Left ventricle myocardium superior (tissue), 1 donor: ENCODE measurements at regions not wholly inside any gene's neighbourhood (a gene's known extent, or its start where the extent isn't known, plus 50 kb on each side); places are given as distances from the start of the nearest gene placed in this dataset.
A peak's percentile ranks its signal among the peaks of the same experiment; 100 is the strongest.

ENCODE experiments used
- ATAC-seq: fragments of 200-7000 bp; cut with Tn5 transposase; one replicate; pipeline ENCODE4 v1.9.1; 2020; ENCODE audit warnings: mild to moderate bottlenecking, moderate library complexity
- DNase-seq: peaks from one replicate; pipeline ENCODE4 v3.0.0-alpha.2; 2020
- intact Hi-C: fragments of 100-400 bp; cut with micrococcal nuclease; formaldehyde crosslinking; loops from one replicate; pipeline ENCODE4 v1.11.0; 2022
- donor health status: DM: no; HTN: yes; CAD: no; lungs with severe emphysema.

GRCh38 chr6:12221856-12222255 is 68.3 kb upstream of the EDN1 start:
- ATAC-seq (no peak), DNase-seq (no peak)
- intact Hi-C loops, result no loop called here

GRCh38 chr6:12222405-12223366 is 67.5 kb upstream of the EDN1 start:
- ATAC-seq, result no peak
- intact Hi-C loops, result no loop called here
- no peak for DNase-seq

GRCh38 chr6:12223383-12223782 is 66.8 kb upstream of the EDN1 start:
- intact Hi-C loops, result no loop called here
- ATAC-seq (no peak), DNase-seq (no peak)

GRCh38 chr6:12224251-12224650 is 65.9 kb upstream of the EDN1 start:
- ATAC-seq (no peak), DNase-seq (no peak)
- intact Hi-C loops, result no loop called here

- no peak for ATAC-seq
- DNase-seq, result no peak
- intact Hi-C loops, result no loop called here
These were observed 61.6 kb upstream of the EDN1 start for GRCh38 chr6:12228447-12229146.

- ATAC-seq (no peak), DNase-seq (no peak)
- intact Hi-C loops, result no loop called here
These were observed 60.8 kb upstream of the EDN1 start for GRCh38 chr6:12229332-12229731.

GRCh38 chr6:12230523-12230922 is 59.6 kb upstream of the EDN1 start:
- ATAC-seq (no peak), DNase-seq (no peak)
- intact Hi-C loops, result loop anchor here (5.0 kb wide), 1 partner anchor 648 kb away; no protein-coding TSS in a partner anchor

- DNase-seq (no peak), ATAC-seq (no peak)
- intact Hi-C loops, result loop anchor here (5.0 kb wide), 1 partner anchor 650 kb away; no protein-coding TSS in a partner anchor
These were observed 57.8 kb upstream of the EDN1 start for GRCh38 chr6:12232339-12232738.

- DNase-seq (no peak), ATAC-seq (no peak)
- intact Hi-C loops, result loop anchor here (5.0 kb wide), 1 partner anchor 651 kb away; no protein-coding TSS in a partner anchor
These were observed 57.3 kb upstream of the EDN1 start for GRCh38 chr6:12232821-12233220.

GRCh38 chr6:12233693-12234571 is 56.2 kb upstream of the EDN1 start:
- no peak for DNase-seq
- peak; percentile 68 for ATAC-seq

GRCh38 chr6:12235341-12235740 is 54.8 kb upstream of the EDN1 start:
- intact Hi-C loops, result no loop called here
- no peak for DNase-seq
- no peak for ATAC-seq

More at GRCh38 chr6:12233693-12234571, 56.2 kb upstream of the EDN1 start:
- intact Hi-C loops, result loop anchor here (5.0 kb wide), 1 partner anchor 652 kb away; no protein-coding TSS in a partner anchor

- DNase-seq (no peak), ATAC-seq (no peak)
- intact Hi-C loops, result no loop called here
These were observed 51.9 kb upstream of the EDN1 start for GRCh38 chr6:12238219-12238618.
